GM12878 (cell line): ENCODE measurements at regions not wholly inside any gene's neighbourhood (a gene's known extent, or its start where the extent isn't known, plus 50 kb on each side); places are given as distances from the start of the nearest gene placed in this dataset.

Experiments
- CBX5 ChIP-seq: sonication (generic); IDR thresholded peaks from 2 replicates; pipeline ENCODE4 v1.6.1; 2016; ENCODE audit warnings: low read depth, moderate library complexity, mild to moderate bottlenecking, inconsistent platforms
- CTCF ChIP-seq, 3 experiments: IDR thresholded peaks in 2 of 3; conservative IDR thresholded peaks in 1 of 3; 2 replicates each; pipeline ENCODE4 v1.5.1; 2011; ENCODE audit warnings: low read depth in 3 of 3, low read length in 3 of 3, mild to moderate bottlenecking in 3 of 3, control low read depth in 2 of 3, moderate library complexity in 2 of 3, inconsistent platforms in 1 of 3, mixed read lengths in 1 of 3; ENCODE audit not compliant: control insufficient read depth in 2 of 3, insufficient read depth in 1 of 3; ENCODE audit errors: extremely low read depth in 1 of 3
- E2F4 ChIP-seq: IDR thresholded peaks from 2 replicates; pipeline ENCODE4 v1.6.1; 2012; ENCODE audit warnings: low read depth, low read length, improper control_type of control experiment
- EGR1 ChIP-seq, 2 experiments: IDR thresholded peaks; 1 replicate in 1 of 2; 2 replicates in 1 of 2; pipeline ENCODE4 v1.6.1; 2011 to 2012; ENCODE audit warnings: low read depth in 2 of 2, low read length in 2 of 2, borderline replicate concordance in 1 of 2, mild to moderate bottlenecking in 1 of 2, moderate library complexity in 1 of 2
- LARP7 ChIP-seq: fragments of 450-650 bp; IDR thresholded peaks from 2 replicates; pipeline ENCODE4 v1.6.1; 2017; ENCODE audit warnings: mild to moderate bottlenecking
- MYB ChIP-seq: fragments of 150-350 bp; IDR thresholded peaks from 2 replicates; pipeline ENCODE4 v1.6.1; 2014; ENCODE audit warnings: mild to moderate bottlenecking, low read depth, low read length, borderline replicate concordance
- TF ChIP-seq, protein P1 (sequence below): IDR thresholded peaks from 2 replicates; pipeline ENCODE4 v1.6.1; 2011; ENCODE audit warnings: mild to moderate bottlenecking, low read depth, low read length, moderate library complexity; ENCODE audit not compliant: insufficient replicate concordance

DNA sequence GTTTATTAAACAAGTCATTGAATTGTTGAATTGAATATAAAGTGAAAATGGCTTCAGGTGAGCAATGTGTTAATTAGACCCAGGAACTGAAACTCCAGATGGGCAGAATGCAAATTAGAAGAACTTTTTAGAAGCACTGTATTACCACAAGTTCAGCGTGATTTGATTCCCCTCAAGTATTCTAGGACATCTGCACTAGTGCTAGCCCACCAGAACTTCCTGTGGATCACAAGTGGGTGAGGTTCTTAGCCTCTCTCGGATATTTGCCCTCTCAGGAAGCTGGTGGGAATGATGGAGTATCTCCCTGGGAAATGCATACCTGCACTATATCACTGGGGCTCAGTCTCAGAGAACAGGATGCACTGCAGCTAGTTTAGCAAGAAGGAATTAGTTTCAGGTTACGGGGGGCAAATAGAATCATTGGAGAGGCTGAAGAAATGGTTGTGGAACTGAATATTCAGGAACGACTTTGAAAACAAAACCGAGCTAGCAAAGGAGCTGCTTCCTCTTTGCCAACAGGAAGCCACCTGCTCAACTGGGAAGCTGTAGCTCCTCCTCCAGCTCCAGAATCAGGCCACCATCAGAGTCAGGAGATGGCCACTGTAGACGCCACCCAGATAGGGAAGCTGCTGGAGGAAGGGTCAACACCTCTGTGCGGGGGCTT lies 74.3 kb downstream of the DHCR7 start:
- TF ChIP-seq EGR1 (IDR thresholded peaks at IDR 0.05; ENCODE audit: borderline replicate concordance in 1 of 2, low read depth in 2 of 2, low read length in 2 of 2), result no peak
- TF ChIP-seq CTCF (IDR thresholded peaks at IDR 0.05 in 2 of 3, conservative IDR thresholded peaks at IDR 0.05 in 1 of 3; ENCODE audit: control insufficient read depth in 2 of 3, extremely low read depth in 1 of 3, insufficient read depth in 1 of 3, low read depth in 3 of 3, low read length in 3 of 3), result no peak
- TF ChIP-seq CBX5, result no peak
- TF ChIP-seq, protein P1, sequence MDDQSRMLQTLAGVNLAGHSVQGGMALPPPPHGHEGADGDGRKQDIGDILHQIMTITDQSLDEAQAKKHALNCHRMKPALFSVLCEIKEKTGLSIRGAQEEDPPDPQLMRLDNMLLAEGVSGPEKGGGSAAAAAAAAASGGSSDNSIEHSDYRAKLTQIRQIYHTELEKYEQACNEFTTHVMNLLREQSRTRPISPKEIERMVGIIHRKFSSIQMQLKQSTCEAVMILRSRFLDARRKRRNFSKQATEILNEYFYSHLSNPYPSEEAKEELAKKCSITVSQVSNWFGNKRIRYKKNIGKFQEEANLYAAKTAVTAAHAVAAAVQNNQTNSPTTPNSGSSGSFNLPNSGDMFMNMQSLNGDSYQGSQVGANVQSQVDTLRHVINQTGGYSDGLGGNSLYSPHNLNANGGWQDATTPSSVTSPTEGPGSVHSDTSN, result no peak
- TF ChIP-seq MYB, result no peak
- no peak for TF ChIP-seq LARP7
- no peak for TF ChIP-seq E2F4
